22Rv1 (cell line): ENCODE measurements at regions not wholly inside any gene's neighbourhood (a gene's known extent, or its start where the extent isn't known, plus 50 kb on each side); places are given as distances from the start of the nearest gene placed in this dataset.

Experiments used
- H3K27ac ChIP-seq: fragments of 450-650 bp; 2 replicates; pipeline ENCODE4 v1.5.1; 2017
- CTCF ChIP-seq: fragments of 450-650 bp; IDR thresholded peaks from 2 replicates; pipeline ENCODE4 v1.5.1; 2017; ENCODE audit warnings: mild to moderate bottlenecking
- ZFX ChIP-seq: fragments of 450-650 bp; IDR thresholded peaks from 2 replicates; pipeline ENCODE4 v1.6.1; 2017; ENCODE audit warnings: antibody characterized with exemption, borderline replicate concordance

- peak; percentile 84 for TF ChIP-seq CTCF
- no peak for TF ChIP-seq ZFX
These were observed 106.1 kb upstream of the COL8A1 start for GRCh38 chr3:99532246-99532645.

GRCh38 chr3:99529265-99529664 lies 109.1 kb upstream of the COL8A1 start:
- TF ChIP-seq CTCF (no peak), ZFX (no peak)
- H3K27ac ChIP-seq, result no peak overlapping the region

More at GRCh38 chr3:99532246-99532645, 106.1 kb upstream of the COL8A1 start:
- H3K27ac ChIP-seq, result no peak overlapping the region

GRCh38 chr3:99526921-99527320 lies 111.5 kb upstream of the COL8A1 start:
- no peak for TF ChIP-seq ZFX
- no peak for TF ChIP-seq CTCF
- no peak overlapping the region for H3K27ac ChIP-seq

- TF ChIP-seq CTCF, result no peak
- no peak for TF ChIP-seq ZFX
- no peak overlapping the region for H3K27ac ChIP-seq
These were observed 113.8 kb upstream of the COL8A1 start for GRCh38 chr3:99524559-99524958.

GRCh38 chr3:99523431-99524127 lies 114.8 kb upstream of the COL8A1 start:
- no peak overlapping the region for H3K27ac ChIP-seq
- TF ChIP-seq ZFX, result no peak

- H3K27ac ChIP-seq, result no peak overlapping the region
- TF ChIP-seq CTCF, result no peak
- no peak for TF ChIP-seq ZFX
These were observed 116.2 kb upstream of the COL8A1 start for GRCh38 chr3:99522147-99522546.

- TF ChIP-seq CTCF, result no peak
- TF ChIP-seq ZFX, result no peak
- no peak overlapping the region for H3K27ac ChIP-seq
These were observed 116.8 kb upstream of the COL8A1 start for GRCh38 chr3:99521551-99521950.

GRCh38 chr3:99520513-99520912 lies 117.9 kb upstream of the COL8A1 start:
- TF ChIP-seq CTCF (no peak), ZFX (no peak)
- H3K27ac ChIP-seq, result no peak overlapping the region
